ENCODE measurements at regions not wholly inside any gene's neighbourhood (a gene's known extent, or its start where the extent isn't known, plus 50 kb on each side); places are given as distances from the start of the nearest gene placed in this dataset.

- Histone ChIP-seq H3K27me3 (ENCODE audit: insufficient read depth, poor library complexity, severe bottlenecking) (no peaks in the 10 kb centered on the region), H3K27ac (replicated peaks) (no peak overlapping the region), H3K4me3 (replicated peaks; ENCODE audit: insufficient read depth, low read length) (no peak overlapping the region)
- TF ChIP-seq GABPA (IDR thresholded peaks at IDR 0.05; ENCODE audit: low read depth) (no peak), SPI1 (IDR thresholded peaks at IDR 0.05; ENCODE audit: borderline replicate concordance, low read depth) (no peak), POLR2AphosphoS5 (IDR thresholded peaks at IDR 0.05; ENCODE audit: low read depth) (no peak), CTCF (IDR thresholded peaks at IDR 0.05; ENCODE audit: insufficient read depth, low read length) (no peak), REST (IDR thresholded peaks at IDR 0.05; ENCODE audit: insufficient replicate concordance, low read depth) (no peak)
- no peak for DNase-seq (ENCODE audit: low read depth in 1 of 2, low spot score in 1 of 2)
Observed at GRCh38 chr16:62644030-62644812, 608.0 kb upstream of the CDH8 start.

GRCh38 chr16:62642677-62643076 lies 606.4 kb upstream of the CDH8 start:
- no peak for DNase-seq (ENCODE audit: low read depth in 1 of 2, low spot score in 1 of 2)
- no peak overlapping the region for H3K27ac ChIP-seq (replicated peaks)

More at GRCh38 chr16:62642677-62643076, 606.4 kb upstream of the CDH8 start:
- Histone ChIP-seq H3K27me3 (ENCODE audit: insufficient read depth, poor library complexity, severe bottlenecking) (no peaks in the 10 kb centered on the region), H3K4me3 (replicated peaks; ENCODE audit: insufficient read depth, low read length) (no peak overlapping the region)
- TF ChIP-seq REST (IDR thresholded peaks at IDR 0.05; ENCODE audit: insufficient replicate concordance, low read depth) (no peak), SPI1 (IDR thresholded peaks at IDR 0.05; ENCODE audit: borderline replicate concordance, low read depth) (no peak), POLR2AphosphoS5 (IDR thresholded peaks at IDR 0.05; ENCODE audit: low read depth) (no peak), GABPA (IDR thresholded peaks at IDR 0.05; ENCODE audit: low read depth) (no peak), CTCF (IDR thresholded peaks at IDR 0.05; ENCODE audit: insufficient read depth, low read length) (no peak)

All from HL-60 (cell line).